ENCODE measurements at regions not wholly inside any gene's neighbourhood (a gene's known extent, or its start where the extent isn't known, plus 50 kb on each side); places are given as distances from the start of the nearest gene placed in this dataset.

DNA sequence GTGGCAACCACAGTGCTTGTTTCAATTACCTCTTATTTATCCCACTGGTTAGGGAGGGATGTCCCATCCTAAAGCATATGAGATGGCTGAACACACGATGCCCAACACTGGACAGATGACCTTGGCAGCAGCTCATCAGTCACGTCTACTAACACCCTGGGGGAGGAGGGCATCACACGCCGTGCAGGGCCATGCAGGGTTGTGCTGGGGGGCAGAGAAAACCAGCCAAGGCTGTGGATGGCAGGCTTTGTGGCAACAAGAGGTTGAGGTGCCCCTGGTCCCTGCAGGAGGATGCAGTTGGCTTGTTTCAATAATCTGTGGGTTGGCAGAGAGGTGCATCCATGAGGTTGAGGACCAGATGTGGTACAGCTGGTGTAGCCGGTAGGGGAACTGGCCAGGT, 293.7 kb upstream of the SULF2 start:
- DNase-seq (ENCODE audit: low spot score) = no peak

- no peak for DNase-seq (ENCODE audit: low spot score)
Measured at GRCh38 chr20:48076747-48077146, 291.5 kb upstream of the SULF2 start.

GRCh38 chr20:48076247-48076646, 291.0 kb upstream of the SULF2 start:
- no peak for DNase-seq (ENCODE audit: low spot score)

- no peak for DNase-seq (ENCODE audit: low spot score)
Measured at GRCh38 chr20:48075591-48076174, 290.4 kb upstream of the SULF2 start.

DNA sequence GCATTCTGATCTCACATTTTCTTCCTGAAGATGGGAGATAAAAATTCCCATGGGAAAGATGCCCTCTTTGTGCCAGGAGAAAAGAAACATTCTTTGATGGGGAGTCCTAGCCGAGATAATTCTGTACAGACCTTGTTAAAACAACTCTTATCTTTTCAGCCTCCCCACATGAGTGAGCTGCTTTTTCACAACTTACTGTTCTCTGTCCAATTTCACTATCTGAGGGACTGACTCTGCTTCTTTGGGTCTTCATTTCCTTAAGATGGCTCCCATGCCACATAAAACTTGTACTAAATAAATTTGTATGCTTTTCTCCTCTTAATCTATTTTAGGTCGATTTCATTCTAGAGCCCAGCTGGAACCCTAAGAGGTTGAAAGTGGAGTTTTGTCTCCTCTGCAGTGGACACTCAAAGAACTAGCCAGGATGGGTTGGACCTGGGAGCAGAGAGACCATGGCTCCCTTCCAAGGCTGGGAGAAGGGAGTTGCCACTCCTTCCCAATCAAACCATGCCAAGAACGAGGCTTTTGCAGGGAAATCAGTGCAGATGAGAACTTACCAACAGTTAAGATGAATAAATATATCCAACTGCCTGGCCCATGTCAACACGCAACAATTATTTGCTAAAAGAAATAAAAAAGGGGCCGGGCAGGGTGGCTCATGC, 285.8 kb upstream of the SULF2 start:
- no peak for DNase-seq (ENCODE audit: low spot score)

- DNase-seq (ENCODE audit: low spot score) = no peak
Measured at GRCh38 chr20:48069596-48069995, 284.3 kb upstream of the SULF2 start.

DNA sequence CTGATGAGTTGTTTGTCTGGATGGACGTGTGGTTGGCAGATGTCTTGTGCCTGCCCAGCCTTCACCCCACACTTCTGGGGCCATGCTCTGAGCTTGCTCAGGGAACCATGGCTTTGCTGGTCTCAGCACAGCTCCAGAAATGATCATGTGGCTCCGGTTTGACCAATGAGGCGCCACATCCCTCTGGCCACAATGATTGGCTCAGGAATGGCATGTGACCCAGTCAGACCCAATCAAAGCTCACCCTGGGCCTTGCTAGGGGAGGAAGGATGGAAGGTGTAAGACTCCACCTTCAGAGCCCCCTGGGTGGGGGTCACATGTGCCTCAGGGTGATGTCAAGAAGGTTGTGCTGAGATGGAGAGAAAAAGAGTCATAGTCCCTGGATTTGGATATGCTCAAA, 281.6 kb upstream of the SULF2 start:
- DNase-seq (ENCODE audit: low spot score) = peak; percentile 8

GRCh38 chr20:48066246-48066645, 281.0 kb upstream of the SULF2 start:
- no peak for DNase-seq (ENCODE audit: low spot score)

GRCh38 chr20:48065833-48066232, 280.6 kb upstream of the SULF2 start:
- DNase-seq (ENCODE audit: low spot score) = no peak

- DNase-seq (ENCODE audit: low spot score) = no peak
Measured at GRCh38 chr20:48064929-48065328, 279.6 kb upstream of the SULF2 start.

GRCh38 chr20:48060841-48061720, 275.8 kb upstream of the SULF2 start:
- DNase-seq (ENCODE audit: low spot score) = no peak

GRCh38 chr20:48058611-48059559, 273.6 kb upstream of the SULF2 start:
- no peak for DNase-seq (ENCODE audit: low spot score)

GRCh38 chr20:48057739-48058138, 272.5 kb upstream of the SULF2 start:
- no peak for DNase-seq (ENCODE audit: low spot score)

- DNase-seq (ENCODE audit: low spot score) = no peak
Measured at GRCh38 chr20:48057251-48057650, 272.0 kb upstream of the SULF2 start.

DNA sequence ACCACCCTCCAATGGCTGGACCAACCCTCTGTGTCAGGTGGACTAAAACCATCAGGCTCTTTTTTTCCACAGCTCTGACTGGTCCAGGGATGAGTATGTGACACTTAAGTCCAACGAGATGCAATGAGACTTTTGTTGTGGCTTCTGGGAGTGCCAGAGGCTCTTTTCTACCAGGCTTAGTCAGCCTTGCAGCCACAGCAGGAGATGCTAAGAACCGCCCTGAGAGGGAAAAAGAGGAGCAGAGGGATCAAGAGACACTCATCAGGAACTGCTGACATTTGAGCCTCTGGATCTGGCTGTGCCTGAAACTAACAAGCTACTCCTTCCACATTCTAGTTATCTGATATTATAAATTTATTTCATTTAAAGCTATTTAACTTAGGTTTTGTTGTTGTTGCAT, 270.9 kb upstream of the SULF2 start:
- DNase-seq (ENCODE audit: low spot score) = no peak

DNA sequence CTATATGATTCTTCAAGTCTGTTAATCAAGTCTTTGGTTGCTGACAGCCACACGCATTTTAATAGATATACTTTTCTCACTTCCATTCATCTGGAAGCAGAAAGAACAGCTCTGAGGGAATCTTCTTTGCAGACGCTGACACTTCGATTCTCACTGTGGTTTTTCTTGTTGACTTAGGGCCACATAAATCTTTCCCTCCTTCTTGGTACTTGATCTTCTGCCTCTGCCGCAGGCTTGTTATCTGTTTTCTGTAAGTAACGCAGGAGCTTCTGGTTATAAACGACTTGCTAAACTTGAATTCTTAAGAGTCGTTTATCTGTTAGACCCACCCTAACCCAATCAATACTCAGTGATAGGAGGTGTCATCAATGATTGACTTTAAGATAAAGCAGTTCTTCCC, 268.8 kb upstream of the SULF2 start:
- no peak for DNase-seq (ENCODE audit: low spot score)

- no peak for DNase-seq (ENCODE audit: low spot score)
Measured at GRCh38 chr20:48052475-48052835, 267.2 kb upstream of the SULF2 start.

- no peak for DNase-seq (ENCODE audit: low spot score)
Measured at GRCh38 chr20:48051794-48052474, 266.7 kb upstream of the SULF2 start.

DNA sequence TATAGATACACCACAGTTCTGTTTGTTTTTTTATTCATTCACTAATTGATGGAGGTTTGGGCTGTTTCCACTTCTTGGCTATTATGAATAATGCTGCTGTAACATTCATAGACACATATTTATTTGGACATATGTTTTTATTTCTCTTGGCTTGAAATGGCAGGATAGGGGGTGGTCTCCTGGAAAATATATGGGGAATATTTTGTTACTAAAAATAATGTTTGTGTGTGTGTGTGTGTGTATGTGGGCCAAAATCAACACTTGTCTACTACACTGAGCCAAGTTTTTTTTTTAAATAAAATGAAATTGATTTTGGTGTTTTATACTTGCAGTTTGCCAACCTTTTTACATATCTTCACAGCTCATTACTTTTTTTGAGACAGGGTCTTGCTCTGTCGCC, 264.4 kb upstream of the SULF2 start:
- DNase-seq (ENCODE audit: low spot score) = no peak

DNA sequence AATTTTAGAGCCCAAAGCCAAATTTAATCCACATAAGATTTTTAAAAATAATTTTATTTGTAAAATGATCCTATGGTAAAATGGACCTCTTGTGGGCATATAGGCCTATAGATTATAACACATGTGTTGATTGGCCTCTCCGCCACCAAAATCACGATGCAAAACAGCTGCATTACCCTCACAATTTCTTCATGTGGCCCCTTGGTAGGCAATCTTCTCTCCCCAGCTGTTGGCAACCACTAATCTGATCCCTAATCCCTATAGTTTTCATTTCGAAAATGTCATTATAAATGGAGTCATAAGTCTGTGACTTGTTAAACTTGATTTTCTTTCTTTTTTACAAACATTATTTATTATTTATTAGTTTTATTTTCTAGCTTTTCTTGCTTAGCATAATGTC, 263.9 kb upstream of the SULF2 start:
- DNase-seq (ENCODE audit: low spot score) = no peak

DNA sequence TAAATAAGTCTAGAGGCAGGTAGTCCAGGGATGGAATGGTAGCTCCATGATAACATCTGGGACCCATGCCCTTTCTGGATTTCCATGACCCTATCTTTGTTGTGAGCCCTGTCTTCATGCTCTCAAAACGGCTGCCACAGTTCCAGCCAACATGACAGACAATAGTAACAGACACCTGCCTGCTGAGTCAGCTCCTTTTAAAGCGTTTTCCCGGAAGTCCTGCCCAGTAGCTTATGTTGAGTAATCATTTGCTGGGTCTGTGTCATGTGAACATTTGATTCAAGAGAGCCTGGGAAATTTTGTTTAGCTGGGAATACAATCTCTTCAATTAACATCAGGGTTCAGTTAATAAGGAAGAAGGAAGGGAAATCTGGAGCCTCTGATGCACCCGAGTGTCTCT, 262.2 kb upstream of the SULF2 start:
- DNase-seq (ENCODE audit: low spot score) = no peak

DNA sequence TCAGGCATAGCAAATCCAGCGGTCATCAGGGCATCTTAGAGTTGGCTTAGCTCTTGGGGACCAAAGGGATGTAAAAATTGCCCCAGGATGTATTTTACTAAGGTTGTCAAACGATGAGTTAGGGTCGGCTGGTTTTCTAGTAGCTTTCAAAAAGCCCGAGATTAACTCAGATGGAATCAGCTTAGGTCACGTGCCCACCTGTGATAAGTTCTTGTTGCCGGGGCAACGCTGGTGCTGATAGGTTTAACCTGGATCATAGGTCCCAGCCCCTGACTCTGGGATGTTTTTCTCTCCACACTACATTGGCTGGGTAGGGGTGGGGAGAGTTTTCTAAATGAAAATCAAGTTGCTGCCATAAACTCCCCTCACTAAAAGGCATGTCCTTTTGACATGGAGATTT, 257.3 kb upstream of the SULF2 start:
- DNase-seq (ENCODE audit: low spot score) = no peak
